HG03064 (cell line): ENCODE measurements at regions not wholly inside any gene's neighbourhood (a gene's known extent, or its start where the extent isn't known, plus 50 kb on each side); places are given as distances from the start of the nearest gene placed in this dataset.

ENCODE experiments used
- ATAC-seq: cut with Tn5 transposase; IDR thresholded peaks from one replicate; pipeline ENCODE4 v1.9.1; 2021; ENCODE audit warnings: low read depth; ENCODE audit not compliant: unreplicated experiment

GRCh38 chr4:19729886-19730651 lies 521.6 kb upstream of the SLIT2 start:
- no peak for ATAC-seq

GRCh38 chr4:19728773-19729172 lies 522.9 kb upstream of the SLIT2 start:
- ATAC-seq = no peak

- ATAC-seq = no peak
Observed at GRCh38 chr4:19727141-19727540, 524.6 kb upstream of the SLIT2 start.

- no peak for ATAC-seq
Observed at GRCh38 chr4:19725130-19725529, 526.6 kb upstream of the SLIT2 start.

- no peak for ATAC-seq
Observed at GRCh38 chr4:19722404-19722803, 529.3 kb upstream of the SLIT2 start.

GRCh38 chr4:19721587-19721986 lies 530.1 kb upstream of the SLIT2 start:
- no peak for ATAC-seq

- ATAC-seq = no peak
Observed at GRCh38 chr4:19720610-19721009, 531.1 kb upstream of the SLIT2 start.

- ATAC-seq = no peak
Observed at GRCh38 chr4:19720190-19720589, 531.5 kb upstream of the SLIT2 start.

GRCh38 chr4:19711871-19712270 lies 539.8 kb upstream of the SLIT2 start:
- no peak for ATAC-seq

GRCh38 chr4:19707876-19708275 lies 543.8 kb upstream of the SLIT2 start:
- no peak for ATAC-seq

GRCh38 chr4:19703391-19703790 lies 548.3 kb upstream of the SLIT2 start:
- ATAC-seq = no peak

GRCh38 chr4:19700992-19701391 lies 550.7 kb upstream of the SLIT2 start:
- ATAC-seq = no peak

GRCh38 chr4:19698961-19699360 lies 552.7 kb upstream of the SLIT2 start:
- no peak for ATAC-seq

- no peak for ATAC-seq
Observed at GRCh38 chr4:19694812-19695211, 556.9 kb upstream of the SLIT2 start.

GRCh38 chr4:19693936-19694570 lies 557.7 kb upstream of the SLIT2 start:
- ATAC-seq = no peak

GRCh38 chr4:19689511-19689910 lies 562.2 kb upstream of the SLIT2 start:
- ATAC-seq = no peak

GRCh38 chr4:19686456-19686855 lies 565.2 kb upstream of the SLIT2 start:
- ATAC-seq = no peak

- no peak for ATAC-seq
Observed at GRCh38 chr4:19684084-19684483, 567.6 kb upstream of the SLIT2 start.

- no peak for ATAC-seq
Observed at GRCh38 chr4:19683426-19683825, 568.3 kb upstream of the SLIT2 start.

GRCh38 chr4:19677211-19677610 lies 574.5 kb upstream of the SLIT2 start:
- ATAC-seq = no peak

GRCh38 chr4:19675172-19675811 lies 576.4 kb upstream of the SLIT2 start:
- no peak for ATAC-seq

GRCh38 chr4:19659101-19659500 lies 592.6 kb upstream of the SLIT2 start:
- no peak for ATAC-seq
